Prostate gland (tissue), 2 donors: ENCODE measurements at regions not wholly inside any gene's neighbourhood (a gene's known extent, or its start where the extent isn't known, plus 50 kb on each side); places are given as distances from the start of the nearest gene placed in this dataset. TPM values are rescaled to one million over a fixed set of nuclear protein-coding genes. Genes with fewer than 3 reads are reported as not detected.
"Not testable (repeated sequence)": the region's sequence is repeated elsewhere in the genome, so short reads cannot be mapped to it uniquely, and the experiment has no call there.

Source experiments
- DNase-seq: peaks from one replicate; pipeline ENCODE4 v3.0.0-alpha.2; 2019; ENCODE audit warnings: low spot score
- H3K27ac ChIP-seq, 2 donors: fragments of 200-600 bp; sonication (generic); 2 replicates each; pipeline ENCODE4 v1.5.1; 2017 to 2019
- H3K27me3 ChIP-seq: fragments of 200-600 bp; sonication (generic); replicated peaks from 2 replicates; pipeline ENCODE4 v1.5.1; 2019; ENCODE audit not compliant: insufficient read depth
- H3K36me3 ChIP-seq, 2 donors: fragments of 200-600 bp; sonication (generic); 1 replicate in 1 of 2; 2 replicates in 1 of 2; pipeline versions ENCODE4 v1.5.1 to v1.8.1; 2017 to 2019
- H3K4me1 ChIP-seq: fragments of 200-600 bp; sonication (generic); replicated peaks from 2 replicates; pipeline ENCODE4 v1.5.1; 2019
- H3K4me3 ChIP-seq, 2 donors: fragments of 200-600 bp; sonication (generic); 2 replicates each; pipeline ENCODE4 v1.5.1; 2017 to 2019
- H3K9me3 ChIP-seq: fragments of 200-600 bp; sonication (generic); 2 replicates; pipeline ENCODE4 v1.5.1; 2017
- POLR2AphosphoS5 ChIP-seq: sonication (generic); formaldehyde crosslinking; IDR thresholded peaks from one replicate; pipeline ENCODE4 v1.6.1; 2017; ENCODE audit warnings: antibody characterized with exemption
- WGBS: methylation state at CpG from one replicate; pipeline ENCODE4 v1.1.5; 2018; 5-methylcytosine and 5-hydroxymethylcytosine counted together
- intact Hi-C: fragments of 100-400 bp; cut with DNase I; formaldehyde crosslinking; loops from one replicate; pipeline ENCODE4 v1.14.2; 2022
- microRNA-seq: library from miRNA; unstranded; fragments of <30 nt; microRNA quantifications from one replicate; pipeline ENCODE4, GENCODE V29; 2016
- small RNA-seq, 2 donors: library from RNA; depleted of rRNA; stranded (forward); fragments of <200 nt; gene quantifications; one replicate each; pipeline ENCODE3, GENCODE V24; 2016

DNA sequence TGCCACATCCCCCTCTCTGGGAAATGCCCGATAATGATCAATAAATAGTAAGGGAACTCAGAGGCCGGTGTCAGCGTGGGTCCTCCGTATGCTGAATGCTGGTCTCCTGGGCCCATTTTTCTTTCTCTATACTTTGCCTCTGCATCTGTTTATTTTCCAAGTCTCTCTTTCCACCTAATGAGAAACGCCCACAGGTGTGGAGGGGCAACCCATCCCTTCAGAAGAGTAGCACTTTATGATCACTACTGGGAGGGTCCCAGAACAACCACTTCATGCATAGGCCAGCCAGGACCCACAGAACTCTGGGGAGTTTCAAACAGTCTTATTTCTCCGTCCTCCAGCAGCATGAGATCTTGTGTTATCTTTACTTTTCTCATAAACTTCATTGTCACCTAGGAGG lies 100.1 kb downstream of the CEP44 start:
- 72% methylated on average over 6 of the region's 6 CpGs for WGBS
- no peak for TF ChIP-seq POLR2AphosphoS5
- Histone ChIP-seq H3K4me1 (no peaks in the 10 kb centered on the region), H3K27ac (no peak overlapping the region), H3K36me3 (no peaks in the 10 kb centered on the region), H3K4me3 (no peak overlapping the region), H3K27me3 (no peaks in the 10 kb centered on the region), H3K9me3 (no peaks in the 10 kb centered on the region)
- no peak for DNase-seq
- intact Hi-C loops, result no loop called here

- H3K27me3 ChIP-seq, H3K36me3 ChIP-seq, H3K9me3 ChIP-seq, H3K4me1 ChIP-seq, H3K4me3 ChIP-seq, DNase-seq, H3K27ac ChIP-seq, intact Hi-C loops: not testable (repeated sequence)
- WGBS, result 56% methylated on average over 6 of the region's 6 CpGs
Observed at GRCh38 chr4:174382938-174383605, 99.4 kb downstream of the CEP44 start.

Small RNAs in the stretch of these regions (microRNA-seq; reads per million reads assigned to microRNA genes)
- gene MIR4276, result not detected

Small RNAs in the stretch of these regions (small RNA-seq; reads per million reads assigned to genes)
- gene MIR4276, result 0 reads per million in 2 donors
